GM19438 (cell line): ENCODE measurements at regions not wholly inside any gene's neighbourhood (a gene's known extent, or its start where the extent isn't known, plus 50 kb on each side); places are given as distances from the start of the nearest gene placed in this dataset.

Experiments
- ATAC-seq: cut with Tn5 transposase; IDR thresholded peaks from one replicate; pipeline ENCODE4 v1.9.1; 2021; ENCODE audit warnings: low read depth; ENCODE audit not compliant: unreplicated experiment

GRCh38 chr15:95503107-95503506, 827.4 kb upstream of the NR2F2 start:
- no peak for ATAC-seq

- no peak for ATAC-seq
Measured at GRCh38 chr15:95503640-95504225, 826.8 kb upstream of the NR2F2 start.

- ATAC-seq: no peak
Measured at GRCh38 chr15:95511671-95512070, 818.8 kb upstream of the NR2F2 start.

- ATAC-seq: no peak
Measured at GRCh38 chr15:95512906-95513305, 817.6 kb upstream of the NR2F2 start.

- no peak for ATAC-seq
Measured at GRCh38 chr15:95519887-95520286, 810.6 kb upstream of the NR2F2 start.

- ATAC-seq: no peak
Measured at GRCh38 chr15:95520511-95520910, 810.0 kb upstream of the NR2F2 start.

- no peak for ATAC-seq
Measured at GRCh38 chr15:95520922-95521321, 809.6 kb upstream of the NR2F2 start.

- no peak for ATAC-seq
Measured at GRCh38 chr15:95522533-95522932, 808.0 kb upstream of the NR2F2 start.

GRCh38 chr15:95528920-95529319, 801.6 kb upstream of the NR2F2 start:
- no peak for ATAC-seq

GRCh38 chr15:95536638-95537037, 793.9 kb upstream of the NR2F2 start:
- no peak for ATAC-seq

- ATAC-seq: no peak
Measured at GRCh38 chr15:95538693-95539092, 791.8 kb upstream of the NR2F2 start.

GRCh38 chr15:95541301-95541700, 789.2 kb upstream of the NR2F2 start:
- no peak for ATAC-seq

- no peak for ATAC-seq
Measured at GRCh38 chr15:95549168-95549738, 781.2 kb upstream of the NR2F2 start.

GRCh38 chr15:95550702-95551101, 779.8 kb upstream of the NR2F2 start:
- no peak for ATAC-seq

GRCh38 chr15:95556225-95556624, 774.3 kb upstream of the NR2F2 start:
- ATAC-seq: no peak

- ATAC-seq: no peak
Measured at GRCh38 chr15:95556866-95557225, 773.7 kb upstream of the NR2F2 start.

GRCh38 chr15:95557226-95558046, 773.1 kb upstream of the NR2F2 start:
- no peak for ATAC-seq

GRCh38 chr15:95558131-95558530, 772.4 kb upstream of the NR2F2 start:
- no peak for ATAC-seq

- no peak for ATAC-seq
Measured at GRCh38 chr15:95558916-95559315, 771.6 kb upstream of the NR2F2 start.

- no peak for ATAC-seq
Measured at GRCh38 chr15:95559875-95560394, 770.6 kb upstream of the NR2F2 start.

- ATAC-seq: no peak
Measured at GRCh38 chr15:95561463-95561862, 769.0 kb upstream of the NR2F2 start.

- no peak for ATAC-seq
Measured at GRCh38 chr15:95563634-95564033, 766.9 kb upstream of the NR2F2 start.
